Hepatocyte (in vitro differentiated cells): ENCODE measurements at regions not wholly inside any gene's neighbourhood (a gene's known extent, or its start where the extent isn't known, plus 50 kb on each side); places are given as distances from the start of the nearest gene placed in this dataset.

Experiments
- DNase-seq: peaks from one replicate; pipeline ENCODE4 v3.0.0-alpha.2; 2016; ENCODE audit warnings: low spot score
- H2AFZ ChIP-seq: fragments of 200-600 bp; sonication (generic); 2 replicates; pipeline ENCODE4 v1.6.0; 2016; ENCODE audit warnings: antibody characterized with exemption, mild to moderate bottlenecking
- H3K27ac ChIP-seq: fragments of 200-600 bp; sonication (generic); 2 replicates; pipeline ENCODE4 v1.5.1; 2016; ENCODE audit warnings: mild to moderate bottlenecking
- H3K27me3 ChIP-seq: fragments of 200-600 bp; sonication (generic); 2 replicates; pipeline ENCODE4 v1.6.1; 2016
- H3K36me3 ChIP-seq: fragments of 200-600 bp; sonication (generic); replicated peaks from 2 replicates; pipeline ENCODE4 v1.5.1; 2016; ENCODE audit warnings: low read depth; ENCODE audit not compliant: insufficient read depth
- H3K4me1 ChIP-seq: fragments of 200-600 bp; sonication (generic); 2 replicates; pipeline ENCODE4 v1.5.1; 2016; ENCODE audit warnings: mild to moderate bottlenecking, moderate library complexity; ENCODE audit not compliant: insufficient read depth
- H3K4me2 ChIP-seq: fragments of 200-600 bp; sonication (generic); 2 replicates; pipeline ENCODE4 v1.6.0; 2016
- H3K4me3 ChIP-seq: fragments of 200-600 bp; sonication (generic); 2 replicates; pipeline ENCODE4 v1.5.1; 2016; ENCODE audit warnings: mild to moderate bottlenecking
- H3K79me2 ChIP-seq: fragments of 200-600 bp; sonication (generic); 2 replicates; pipeline ENCODE4 v1.6.0; 2017; ENCODE audit warnings: mild to moderate bottlenecking
- H3K9me2 ChIP-seq: fragments of 200-600 bp; sonication (generic); replicated peaks from 2 replicates; pipeline ENCODE4 v1.6.0; 2017; ENCODE audit warnings: mild to moderate bottlenecking; ENCODE audit not compliant: insufficient read depth
- H3K9me3 ChIP-seq: fragments of 200-600 bp; sonication (generic); 2 replicates; pipeline ENCODE4 v1.5.1; 2016; ENCODE audit warnings: low read depth, mild to moderate bottlenecking
- H4K20me1 ChIP-seq: fragments of 200-600 bp; sonication (generic); 2 replicates; pipeline ENCODE4 v1.6.0; 2016; ENCODE audit warnings: mild to moderate bottlenecking; ENCODE audit not compliant: insufficient read depth, poor library complexity, severe bottlenecking
- CTCF ChIP-seq: fragments of 200-600 bp; sonication (generic); IDR thresholded peaks from 2 replicates; pipeline ENCODE4 v1.5.1; 2016; ENCODE audit warnings: antibody characterized with exemption, mild to moderate bottlenecking; ENCODE audit not compliant: poor library complexity
- EZH2 ChIP-seq: fragments of 200-600 bp; sonication (generic); IDR thresholded peaks from 2 replicates; pipeline ENCODE4 v1.6.1; 2016; ENCODE audit warnings: antibody characterized with exemption, mild to moderate bottlenecking, borderline replicate concordance
- EZH2phosphoT487 ChIP-seq: fragments of 200-600 bp; sonication (generic); IDR thresholded peaks from one replicate; pipeline ENCODE4 v1.6.1; 2018; ENCODE audit warnings: antibody characterized with exemption, mild to moderate bottlenecking, low read depth, moderate library complexity; ENCODE audit not compliant: unreplicated experiment, severe bottlenecking
- WGBS: methylation state at CpG from one replicate; pipeline ENCODE4 v1.1.6; 2016; ENCODE audit warnings: low lambda C conversion rate; ENCODE audit errors: missing lambda C conversion rate; 5-methylcytosine and 5-hydroxymethylcytosine counted together

GRCh38 chr15:79595306-79595705 is 163.2 kb downstream of the MINAR1 start:
- Histone ChIP-seq H4K20me1 (no peaks in the 10 kb centered on the region), H3K4me3 (no peak overlapping the region), H3K4me1 (no peaks in the 10 kb centered on the region), H3K4me2 (no peak overlapping the region), H3K27me3 (peaks cover 7% of the 10 kb centered on the region), H2AFZ (no peak overlapping the region), H3K9me3 (no peaks in the 10 kb centered on the region), H3K27ac (no peak overlapping the region), H3K9me2 (no peaks in the 10 kb centered on the region), H3K79me2 (no peaks in the 10 kb centered on the region), H3K36me3 (no peaks in the 10 kb centered on the region)
- TF ChIP-seq EZH2 (no peak), CTCF (no peak), EZH2phosphoT487 (no peak)
- no peak for DNase-seq
- WGBS = 88% methylated on average over 6 of the region's 6 CpGs

GRCh38 chr15:79595995-79596622 is 164.0 kb downstream of the MINAR1 start:
- TF ChIP-seq CTCF (peak; percentile 78), EZH2 (no peak)
- Histone ChIP-seq H2AFZ (no peak overlapping the region), H3K9me2 (no peaks in the 10 kb centered on the region), H3K4me3 (no peak overlapping the region), H3K27me3 (no peaks in the 10 kb centered on the region), H3K9me3 (no peaks in the 10 kb centered on the region), H3K36me3 (no peaks in the 10 kb centered on the region), H3K79me2 (no peaks in the 10 kb centered on the region), H3K4me1 (no peaks in the 10 kb centered on the region), H3K4me2 (no peak overlapping the region), H4K20me1 (no peaks in the 10 kb centered on the region), H3K27ac (no peak overlapping the region)
- peak; percentile 92 for DNase-seq
- 39% methylated on average over 4 of the region's 4 CpGs for WGBS

GRCh38 chr15:79598639-79599038 is 166.5 kb downstream of the MINAR1 start:
- no peak overlapping the region for H2AFZ ChIP-seq
- no peaks in the 10 kb centered on the region for H3K9me3 ChIP-seq
- no peak for DNase-seq
- no peaks in the 10 kb centered on the region for H3K4me1 ChIP-seq
- no peaks in the 10 kb centered on the region for H3K36me3 ChIP-seq
- no peaks in the 10 kb centered on the region for H3K27me3 ChIP-seq
- H3K4me3 ChIP-seq = no peak overlapping the region
- H3K9me2 ChIP-seq = no peaks in the 10 kb centered on the region
- 93% methylated on average over 1 of the region's 1 CpG for whole genome bisulfite sequencing
- H3K4me2 ChIP-seq = no peak overlapping the region
- H4K20me1 ChIP-seq = no peaks in the 10 kb centered on the region
- no peaks in the 10 kb centered on the region for H3K79me2 ChIP-seq
- TF ChIP-seq EZH2phosphoT487 = no peak
- TF ChIP-seq CTCF = no peak
- no peak for TF ChIP-seq EZH2
- no peak overlapping the region for H3K27ac ChIP-seq
